B cell (primary cell): ENCODE measurements at regions not wholly inside any gene's neighbourhood (a gene's known extent, or its start where the extent isn't known, plus 50 kb on each side); places are given as distances from the start of the nearest gene placed in this dataset.

Experiments
- EZH2 ChIP-seq: IDR thresholded peaks from 2 replicates; pipeline ENCODE4 v1.6.1; 2012; ENCODE audit warnings: borderline replicate concordance, low read depth, mild to moderate bottlenecking, moderate library complexity, low read length; ENCODE audit not compliant: insufficient read depth, poor library complexity, severe bottlenecking
- TF ChIP-seq, protein P1 (sequence below): fragments of 200-600 bp; IDR thresholded peaks from one replicate; pipeline ENCODE4 v1.8.0; 2022; ENCODE audit warnings: antibody characterized with exemption, mild to moderate bottlenecking

- TF ChIP-seq, protein P1, sequence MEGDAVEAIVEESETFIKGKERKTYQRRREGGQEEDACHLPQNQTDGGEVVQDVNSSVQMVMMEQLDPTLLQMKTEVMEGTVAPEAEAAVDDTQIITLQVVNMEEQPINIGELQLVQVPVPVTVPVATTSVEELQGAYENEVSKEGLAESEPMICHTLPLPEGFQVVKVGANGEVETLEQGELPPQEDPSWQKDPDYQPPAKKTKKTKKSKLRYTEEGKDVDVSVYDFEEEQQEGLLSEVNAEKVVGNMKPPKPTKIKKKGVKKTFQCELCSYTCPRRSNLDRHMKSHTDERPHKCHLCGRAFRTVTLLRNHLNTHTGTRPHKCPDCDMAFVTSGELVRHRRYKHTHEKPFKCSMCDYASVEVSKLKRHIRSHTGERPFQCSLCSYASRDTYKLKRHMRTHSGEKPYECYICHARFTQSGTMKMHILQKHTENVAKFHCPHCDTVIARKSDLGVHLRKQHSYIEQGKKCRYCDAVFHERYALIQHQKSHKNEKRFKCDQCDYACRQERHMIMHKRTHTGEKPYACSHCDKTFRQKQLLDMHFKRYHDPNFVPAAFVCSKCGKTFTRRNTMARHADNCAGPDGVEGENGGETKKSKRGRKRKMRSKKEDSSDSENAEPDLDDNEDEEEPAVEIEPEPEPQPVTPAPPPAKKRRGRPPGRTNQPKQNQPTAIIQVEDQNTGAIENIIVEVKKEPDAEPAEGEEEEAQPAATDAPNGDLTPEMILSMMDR, result no peak
- no peak for TF ChIP-seq EZH2
Measured at GRCh38 chr13:63175536-63175935, 1759.9 kb upstream of the PCDH20 start.
